Superior temporal gyrus (tissue), 1 donor: ENCODE measurements at regions not wholly inside any gene's neighbourhood (a gene's known extent, or its start where the extent isn't known, plus 50 kb on each side); places are given as distances from the start of the nearest gene placed in this dataset.

Experiments used
- DNase-seq: peaks from one replicate; pipeline ENCODE4 v3.0.0-alpha.2; 2016; ENCODE audit errors: extremely low spot score

- no peak for DNase-seq
Observed at GRCh38 chr11:116534270-116534975, 238.4 kb downstream of the BUD13 start.

- DNase-seq: no peak
Observed at GRCh38 chr11:116533186-116533825, 239.5 kb downstream of the BUD13 start.

- no peak for DNase-seq
Observed at GRCh38 chr11:116532066-116532465, 240.7 kb downstream of the BUD13 start.

- no peak for DNase-seq
Observed at GRCh38 chr11:116530705-116531104, 242.1 kb downstream of the BUD13 start.

- no peak for DNase-seq
Observed at GRCh38 chr11:116529271-116529670, 243.5 kb downstream of the BUD13 start.

- DNase-seq: no peak
Observed at GRCh38 chr11:116527180-116527991, 245.4 kb downstream of the BUD13 start.

- no peak for DNase-seq
Observed at GRCh38 chr11:116525961-116526495, 246.8 kb downstream of the BUD13 start.

- DNase-seq: no peak
Observed at GRCh38 chr11:116519499-116519898, 253.3 kb downstream of the BUD13 start.

GRCh38 chr11:116518141-116518540 lies 254.6 kb downstream of the BUD13 start:
- DNase-seq: no peak

GRCh38 chr11:116517584-116517983 lies 255.2 kb downstream of the BUD13 start:
- DNase-seq: no peak

GRCh38 chr11:116517077-116517476 lies 255.7 kb downstream of the BUD13 start:
- no peak for DNase-seq

- DNase-seq: no peak
Observed at GRCh38 chr11:116515664-116516184, 257.1 kb downstream of the BUD13 start.

GRCh38 chr11:116513894-116514293 lies 258.9 kb downstream of the BUD13 start:
- no peak for DNase-seq

- no peak for DNase-seq
Observed at GRCh38 chr11:116513278-116513823, 259.4 kb downstream of the BUD13 start.

- no peak for DNase-seq
Observed at GRCh38 chr11:116512841-116513240, 259.9 kb downstream of the BUD13 start.

GRCh38 chr11:116511684-116512083 lies 261.1 kb downstream of the BUD13 start:
- DNase-seq: no peak

- no peak for DNase-seq
Observed at GRCh38 chr11:116510886-116511650, 261.7 kb downstream of the BUD13 start.

GRCh38 chr11:116510166-116510565 lies 262.6 kb downstream of the BUD13 start:
- no peak for DNase-seq

GRCh38 chr11:116509551-116509950 lies 263.2 kb downstream of the BUD13 start:
- DNase-seq: no peak

- DNase-seq: no peak
Observed at GRCh38 chr11:116507849-116508695, 264.7 kb downstream of the BUD13 start.
